GM19240 (cell line): ENCODE measurements at regions not wholly inside any gene's neighbourhood (a gene's known extent, or its start where the extent isn't known, plus 50 kb on each side); places are given as distances from the start of the nearest gene placed in this dataset.

Experiments used
- DNase-seq: peaks from one replicate; pipeline ENCODE4 v3.0.0; 2011; ENCODE audit warnings: low spot score; ENCODE audit not compliant: insufficient read length

DNA sequence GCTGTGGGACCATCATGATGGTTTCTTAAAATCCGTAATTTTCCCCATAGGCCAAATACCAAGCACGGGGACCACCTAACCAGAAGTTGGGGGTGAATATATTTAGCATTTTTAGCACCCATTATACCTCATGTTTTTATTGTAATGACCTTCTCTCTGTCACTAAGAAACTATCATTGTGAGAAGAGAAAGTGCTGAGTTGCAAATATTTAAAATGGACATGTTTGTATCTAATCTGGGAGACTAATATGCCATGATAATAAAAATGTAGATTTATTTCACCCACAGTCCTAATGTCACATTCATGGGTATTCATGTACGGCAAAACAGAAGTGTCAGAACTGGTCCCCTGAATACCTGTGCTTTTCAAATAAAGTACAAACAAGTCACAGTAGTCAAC lies 398.9 kb upstream of the NR2F2 start:
- no peak for DNase-seq

DNA sequence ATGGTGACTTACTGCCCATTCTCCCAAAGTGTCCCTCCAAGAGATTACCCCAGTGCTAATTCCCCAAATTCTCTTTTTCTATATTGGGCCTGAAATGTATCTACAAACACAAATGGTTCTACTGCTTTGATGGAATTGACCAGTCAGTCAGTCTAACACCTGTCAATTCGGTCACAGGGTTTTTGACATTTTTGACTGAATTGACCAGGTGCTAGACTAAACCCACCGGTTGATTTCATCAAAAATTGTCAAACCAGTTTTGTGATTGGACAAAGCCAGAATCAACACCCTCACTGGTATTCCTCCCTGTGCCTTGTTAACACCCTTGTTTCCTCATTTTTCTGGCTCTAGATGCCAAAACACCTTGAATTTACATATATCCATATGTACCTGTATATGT lies 398.4 kb upstream of the NR2F2 start:
- DNase-seq = no peak

DNA sequence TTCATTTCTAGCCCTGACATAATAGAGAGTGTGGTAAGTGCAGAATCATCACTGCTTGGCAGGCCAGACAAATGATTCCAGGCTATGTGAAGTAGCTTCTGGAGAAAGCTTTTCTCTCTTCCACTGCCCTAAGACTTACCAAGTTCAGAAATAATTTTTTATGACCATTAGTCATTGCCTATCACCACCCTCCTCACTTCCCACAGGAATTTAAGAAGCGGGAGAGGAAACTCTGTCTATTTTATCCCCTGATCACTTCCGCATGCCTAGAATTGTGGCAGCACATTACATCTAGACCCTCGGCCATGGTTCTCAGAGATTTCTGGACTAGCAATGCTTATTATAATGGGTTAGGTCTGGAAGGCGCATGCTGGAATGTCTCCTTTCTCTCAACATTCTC lies 397.8 kb upstream of the NR2F2 start:
- no peak for DNase-seq

DNA sequence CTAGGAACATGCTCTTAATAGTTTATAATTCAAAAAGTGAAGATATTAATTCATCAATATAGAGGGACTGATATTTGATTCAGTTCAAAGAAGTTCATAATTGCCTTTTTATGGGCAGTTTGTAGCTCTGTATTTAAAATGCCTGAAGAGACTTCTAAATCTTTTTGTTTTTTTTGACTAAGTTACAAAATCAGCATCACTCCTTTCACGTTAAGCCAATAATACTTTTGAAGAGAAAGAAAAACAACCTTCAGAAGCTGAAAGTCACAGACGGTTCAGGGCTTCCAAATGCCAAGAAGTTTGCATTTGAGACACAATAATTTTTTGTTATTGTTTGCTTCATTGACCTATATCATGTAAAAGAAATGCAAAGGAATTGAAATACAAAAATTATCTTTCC lies 394.6 kb upstream of the NR2F2 start:
- no peak for DNase-seq

DNA sequence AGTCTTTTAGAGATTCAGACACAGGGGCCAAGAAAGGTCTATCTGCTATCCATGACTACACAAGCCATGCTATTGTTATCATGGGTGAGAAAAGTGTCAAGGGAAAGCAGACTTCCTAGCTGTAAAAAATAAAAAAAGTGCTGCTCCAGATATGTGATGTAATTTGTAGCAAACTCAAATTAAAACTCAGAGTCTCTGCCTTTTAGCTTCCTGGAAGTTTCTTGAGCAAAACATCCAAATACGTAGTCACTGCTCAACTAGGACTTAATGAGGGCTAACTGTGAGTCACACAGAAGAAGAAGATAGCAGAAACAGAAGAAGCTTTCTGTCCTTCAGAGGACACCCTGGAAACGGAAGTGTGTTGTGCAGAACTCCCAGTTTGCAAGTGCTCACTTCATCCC lies 393.4 kb upstream of the NR2F2 start:
- DNase-seq = no peak

DNA sequence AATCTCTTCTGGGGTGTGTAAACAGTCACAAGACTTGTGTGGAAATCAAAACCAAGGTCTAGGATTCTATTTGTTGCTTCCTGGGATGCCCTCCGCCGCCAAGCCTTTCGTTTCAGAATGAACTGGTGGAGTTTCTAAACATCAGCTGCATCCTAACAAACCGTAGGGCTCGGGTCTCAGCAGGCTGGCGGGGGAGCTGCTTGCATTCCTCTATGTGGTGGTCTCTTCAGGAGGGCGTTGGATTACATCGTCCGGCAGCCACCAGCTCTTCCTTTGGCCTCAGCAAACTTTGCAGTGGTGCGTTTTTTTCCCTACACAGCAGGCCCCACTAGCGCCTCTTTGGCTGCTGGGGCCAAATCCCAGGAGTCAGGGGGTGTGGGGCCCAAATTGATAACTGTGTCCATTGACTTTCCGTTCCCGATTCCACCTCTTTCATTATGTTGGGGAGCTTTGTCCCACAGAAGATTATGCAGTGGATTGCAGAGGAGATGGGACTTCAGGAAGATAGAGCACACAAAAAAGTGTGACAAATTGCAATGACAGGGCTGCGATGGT lies 390.0 kb upstream of the NR2F2 start:
- DNase-seq = no peak

DNA sequence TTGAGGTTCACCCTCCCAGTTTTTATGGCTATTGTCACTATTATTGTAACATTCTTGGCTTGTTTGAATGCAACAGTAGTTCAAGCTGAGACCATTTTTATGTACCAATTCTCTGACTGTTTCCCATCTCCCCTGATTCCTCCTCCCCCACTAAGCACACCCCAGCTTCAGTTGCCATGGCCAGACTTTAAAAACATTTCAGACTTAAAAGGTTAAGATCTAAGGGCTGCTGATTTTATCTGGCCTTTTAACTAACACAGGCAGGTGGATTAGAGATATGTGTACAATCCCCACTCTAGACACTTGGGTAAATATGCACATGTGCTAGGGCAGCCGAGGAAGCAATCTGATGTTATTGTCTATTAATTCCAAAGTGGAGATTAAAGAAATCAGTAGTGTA lies 386.3 kb upstream of the NR2F2 start:
- DNase-seq = no peak

DNA sequence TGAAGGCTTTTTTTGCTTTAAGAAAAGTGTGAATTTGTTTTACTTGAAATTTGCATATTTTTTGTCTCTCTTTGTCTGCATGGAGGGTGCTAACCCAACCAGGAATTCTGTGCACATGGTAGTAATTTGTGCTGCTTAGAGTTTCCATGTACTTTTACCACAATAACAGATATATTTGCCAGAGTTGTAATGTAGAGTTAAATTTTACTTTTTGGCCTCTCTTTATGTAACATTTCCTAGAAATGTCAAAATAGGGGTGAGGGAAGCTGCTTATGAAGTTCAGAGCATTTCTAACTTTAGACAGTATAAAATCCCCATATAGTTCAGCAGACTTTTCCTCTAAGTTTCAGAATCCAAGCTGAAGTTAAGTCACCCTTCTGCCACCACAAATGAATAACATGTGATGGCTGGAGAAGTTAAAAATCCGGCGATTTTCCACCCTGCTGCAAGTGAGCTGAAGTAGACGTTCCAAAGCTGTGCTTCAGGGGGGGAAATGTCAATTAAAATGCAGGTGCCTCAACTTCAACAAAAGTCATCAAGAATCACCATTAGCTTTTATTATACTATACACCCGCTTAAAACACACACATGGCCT lies 385.7 kb upstream of the NR2F2 start:
- DNase-seq = no peak

DNA sequence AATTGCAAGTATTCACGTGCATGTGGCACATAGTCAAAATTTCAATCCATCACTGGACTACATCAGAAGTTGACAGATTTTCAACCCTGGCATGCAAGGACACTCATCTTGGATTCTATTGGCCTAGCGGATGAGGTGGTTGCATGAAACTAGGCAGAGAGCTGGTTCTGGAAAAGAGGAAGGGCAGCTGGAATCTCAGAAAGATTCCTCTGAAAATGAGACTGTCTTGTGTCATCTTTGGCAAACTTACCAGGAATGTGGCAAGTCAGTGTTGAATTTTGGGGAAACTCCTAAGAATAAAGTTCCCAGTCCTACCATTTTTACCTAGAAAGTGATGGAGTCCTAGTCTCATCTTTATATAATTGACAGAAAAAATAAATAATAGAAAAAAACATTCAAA lies 384.3 kb upstream of the NR2F2 start:
- DNase-seq = no peak

DNA sequence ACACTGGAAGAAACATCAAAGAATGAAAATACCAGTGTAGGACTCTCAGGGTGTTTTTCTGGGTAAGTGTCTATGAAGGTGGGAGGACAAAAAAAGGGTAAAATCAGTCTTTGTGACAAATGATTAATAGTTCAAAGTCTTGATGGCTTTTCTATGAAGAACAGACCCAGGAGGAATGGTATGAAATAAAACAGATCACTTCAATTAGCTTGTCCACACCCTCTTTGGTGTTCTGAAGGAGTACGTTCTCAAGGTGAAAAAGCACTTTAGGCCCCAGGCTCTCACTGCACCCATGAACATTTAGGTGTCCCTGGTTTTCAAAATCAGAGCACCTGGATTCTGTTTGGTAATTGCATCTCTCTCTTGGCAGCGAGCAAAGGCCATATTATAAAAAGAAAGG lies 383.6 kb upstream of the NR2F2 start:
- no peak for DNase-seq

DNA sequence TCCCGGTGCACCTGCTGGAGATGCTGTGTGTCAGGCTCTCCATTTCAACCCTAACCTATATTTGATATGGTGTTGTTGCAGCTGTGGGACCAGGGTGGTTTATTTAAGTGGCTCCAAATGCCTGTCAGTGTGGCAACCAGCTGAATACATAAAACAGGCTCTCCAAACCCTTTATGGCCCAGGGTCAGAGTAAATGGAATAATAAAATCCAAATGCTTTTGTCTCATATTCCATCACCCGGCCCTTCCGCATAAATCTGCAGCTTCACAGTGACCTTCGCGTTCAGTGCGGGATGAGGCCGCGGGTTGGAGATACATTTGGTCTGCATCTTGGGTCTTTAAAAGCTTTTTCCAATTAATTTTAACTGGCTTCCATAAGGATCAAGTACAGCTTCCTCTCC lies 382.1 kb upstream of the NR2F2 start:
- DNase-seq = no peak

DNA sequence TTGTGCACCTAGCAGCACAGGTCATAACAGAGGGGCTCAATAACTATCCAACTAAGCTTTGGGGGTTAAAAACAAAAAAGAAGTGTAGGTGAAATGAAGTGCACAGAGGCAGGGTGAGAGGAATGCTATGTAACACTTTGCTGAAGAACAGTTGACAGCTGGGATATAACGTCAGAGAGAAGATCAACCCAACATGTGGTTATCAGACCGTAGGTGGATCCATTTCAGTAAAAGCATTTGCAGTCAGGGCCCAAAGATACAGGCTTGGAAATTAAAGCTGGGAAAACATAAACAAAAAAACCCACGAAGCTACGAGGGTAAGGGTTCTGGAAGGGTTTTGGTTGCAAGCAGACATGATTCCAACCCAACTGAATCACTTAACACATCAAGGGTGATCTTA lies 377.5 kb upstream of the NR2F2 start:
- no peak for DNase-seq

DNA sequence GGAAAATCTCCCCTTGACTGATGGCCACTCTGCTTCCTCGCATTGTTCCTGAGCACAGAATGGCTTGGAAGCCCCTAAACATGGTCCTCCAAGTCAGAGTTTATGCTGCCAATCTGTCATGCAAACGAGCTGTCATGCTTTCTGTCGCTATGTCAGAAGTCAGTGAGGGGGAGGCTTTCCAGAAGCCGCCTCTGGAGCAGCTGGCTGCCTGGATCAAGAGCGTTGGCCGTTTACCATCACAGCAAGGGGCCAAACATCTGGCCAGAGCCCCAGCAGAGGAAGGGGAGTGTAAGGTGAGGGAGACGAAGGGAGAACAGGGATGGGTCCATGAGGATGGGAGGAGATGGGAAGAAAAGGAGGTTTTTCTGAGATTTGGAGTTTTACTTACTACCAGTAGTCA lies 372.6 kb upstream of the NR2F2 start:
- DNase-seq = no peak

DNA sequence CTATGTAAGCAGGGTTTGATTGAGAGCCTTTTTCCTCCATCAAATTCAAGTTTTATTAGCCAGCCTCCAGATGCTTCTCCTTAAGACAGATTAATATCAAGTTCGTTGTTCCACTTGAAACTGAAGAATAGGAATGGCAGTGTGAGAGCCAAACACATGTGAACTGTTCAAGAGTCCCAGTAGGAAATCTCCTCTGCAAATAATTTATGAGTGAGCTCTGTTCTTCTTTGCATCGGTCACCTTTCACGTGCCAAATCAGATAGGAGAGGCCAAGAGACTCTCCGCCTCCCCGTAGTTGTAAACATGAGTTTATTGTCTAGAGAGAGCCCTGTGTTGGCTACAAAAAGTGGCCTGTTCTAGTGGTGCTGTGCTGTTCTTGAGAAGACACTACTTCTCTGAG lies 372.1 kb upstream of the NR2F2 start:
- no peak for DNase-seq

DNA sequence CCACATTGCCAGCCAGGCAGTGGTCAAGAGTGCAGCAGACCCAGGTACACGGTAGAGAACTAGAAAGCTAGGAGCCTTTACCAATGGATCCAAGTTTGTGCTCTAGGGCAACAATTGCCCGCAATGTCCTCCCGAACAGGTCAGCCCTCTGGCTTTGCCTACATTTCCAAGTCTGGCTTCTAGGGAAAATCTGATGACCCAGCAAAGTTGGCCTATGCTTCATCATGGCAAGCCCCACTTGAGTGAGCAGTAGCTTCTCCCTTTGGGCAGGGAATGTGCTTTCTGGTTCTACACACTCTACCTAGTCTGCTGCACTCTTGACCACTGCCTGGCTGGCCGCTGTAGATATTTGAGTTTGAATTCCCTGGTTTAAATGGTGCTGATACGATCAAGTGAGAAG lies 361.6 kb upstream of the NR2F2 start:
- no peak for DNase-seq

DNA sequence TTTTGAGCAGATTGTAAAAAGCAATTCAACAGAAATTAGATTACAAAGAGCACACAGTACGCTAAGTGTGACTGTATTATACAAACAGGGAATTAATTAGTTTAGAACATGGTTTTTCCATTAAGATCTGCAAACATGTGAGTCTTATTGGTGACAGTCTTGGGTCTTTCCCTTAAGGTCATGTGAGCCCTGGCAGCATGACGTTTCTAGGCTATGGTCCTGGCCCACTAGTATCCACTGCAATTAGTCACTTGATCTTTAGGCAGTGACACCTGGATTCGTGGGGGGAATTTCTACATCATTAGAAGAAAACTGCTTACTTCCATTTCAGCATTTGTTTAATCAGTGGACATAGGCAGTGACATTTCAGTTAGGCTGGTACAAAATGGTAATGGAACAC lies 360.2 kb upstream of the NR2F2 start:
- DNase-seq = no peak

DNA sequence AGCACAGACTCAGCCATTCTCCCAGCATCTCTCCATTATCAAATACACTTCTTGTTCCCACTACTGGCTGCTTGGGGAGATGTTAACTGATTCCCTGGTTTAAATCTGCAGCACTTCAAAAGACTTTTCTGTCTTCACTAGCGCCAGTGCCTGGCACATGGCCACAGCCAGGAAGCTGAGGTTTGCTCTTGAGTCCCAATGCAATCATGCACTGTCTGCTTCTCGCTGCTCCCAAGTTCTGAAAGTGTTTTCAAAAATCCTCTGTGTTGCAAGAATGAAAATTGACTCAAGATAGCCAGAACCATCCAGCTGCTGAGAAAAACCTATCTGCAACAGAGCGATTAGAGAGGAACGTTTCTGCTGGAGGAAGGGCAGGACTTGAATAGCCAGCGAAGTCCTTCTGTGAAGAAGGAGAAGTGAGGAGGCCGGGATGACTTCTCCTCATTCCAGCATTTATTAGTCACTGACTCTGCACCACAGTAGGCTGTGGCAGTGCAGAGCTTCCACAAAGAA lies 358.4 kb upstream of the NR2F2 start:
- no peak for DNase-seq

DNA sequence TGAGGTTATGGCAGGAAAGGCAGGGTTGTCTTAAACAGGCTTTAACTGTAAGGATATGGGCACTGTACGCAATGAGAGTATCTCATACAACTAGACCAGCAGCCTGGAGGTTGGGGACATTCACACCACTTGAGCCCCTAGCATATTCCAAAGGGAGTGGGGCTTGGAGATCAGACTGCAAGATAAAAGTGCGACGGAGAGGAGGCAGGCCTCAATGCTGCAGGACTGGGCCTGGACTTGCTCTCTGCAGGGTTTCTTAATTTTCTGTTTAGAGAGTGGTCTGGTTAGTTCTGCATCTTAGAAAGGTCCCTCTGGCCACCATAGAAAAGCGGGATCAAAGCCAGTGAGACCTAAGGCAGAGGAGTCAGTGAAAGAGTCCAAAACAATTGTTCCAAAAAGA lies 357.7 kb upstream of the NR2F2 start:
- no peak for DNase-seq

DNA sequence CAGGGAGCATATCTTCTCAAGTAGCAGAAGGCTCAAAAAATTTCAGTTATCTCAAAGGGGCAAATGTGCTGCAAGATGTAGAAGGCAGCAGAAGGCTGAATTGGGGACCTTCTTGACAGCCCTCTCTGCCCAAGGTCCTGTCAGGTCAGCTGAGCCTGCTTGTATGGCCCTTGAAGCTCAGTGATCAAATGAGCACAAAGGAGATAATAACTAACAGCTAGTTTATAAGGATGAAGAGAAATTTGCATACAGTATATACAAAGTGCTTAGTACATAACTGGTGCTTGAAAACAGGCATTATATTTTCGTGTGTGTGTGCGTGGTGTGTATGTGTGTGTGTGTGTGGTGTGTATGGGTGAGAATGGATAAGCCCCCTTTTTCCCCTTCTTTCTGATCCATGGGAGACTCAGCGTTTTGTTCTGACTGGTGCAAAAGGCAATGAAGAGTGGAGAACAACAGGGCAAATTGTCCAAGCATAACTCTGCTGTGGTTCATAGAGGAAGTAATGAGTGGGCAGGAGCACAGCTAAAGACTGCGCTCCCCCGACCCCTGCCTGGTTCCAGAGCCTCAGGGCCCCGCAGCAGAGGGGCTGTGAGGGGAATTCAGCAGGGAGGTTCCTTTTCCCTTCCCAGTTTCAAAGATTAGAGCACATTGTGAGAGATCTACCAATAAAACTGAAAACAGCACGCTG lies 356.8 kb upstream of the NR2F2 start:
- no peak for DNase-seq

DNA sequence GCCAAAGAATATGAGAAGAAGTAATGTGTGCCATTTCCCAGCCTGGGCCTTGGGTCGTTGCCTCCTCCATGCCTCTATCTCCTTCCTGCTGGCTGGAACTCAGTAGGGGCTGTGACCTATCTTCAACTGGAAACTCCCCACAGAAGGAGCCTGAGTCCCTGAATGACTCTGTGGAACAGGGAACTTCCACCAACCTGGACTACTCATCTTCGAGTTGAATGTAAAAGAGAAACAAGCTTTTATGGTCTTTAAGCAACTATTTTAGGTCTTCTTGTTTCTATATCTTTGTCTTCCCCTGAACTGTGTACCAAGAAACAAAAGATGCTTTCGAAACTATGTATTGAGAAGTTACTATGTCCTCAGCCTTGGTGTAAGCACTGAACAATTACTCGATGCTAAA lies 355.3 kb upstream of the NR2F2 start:
- no peak for DNase-seq

DNA sequence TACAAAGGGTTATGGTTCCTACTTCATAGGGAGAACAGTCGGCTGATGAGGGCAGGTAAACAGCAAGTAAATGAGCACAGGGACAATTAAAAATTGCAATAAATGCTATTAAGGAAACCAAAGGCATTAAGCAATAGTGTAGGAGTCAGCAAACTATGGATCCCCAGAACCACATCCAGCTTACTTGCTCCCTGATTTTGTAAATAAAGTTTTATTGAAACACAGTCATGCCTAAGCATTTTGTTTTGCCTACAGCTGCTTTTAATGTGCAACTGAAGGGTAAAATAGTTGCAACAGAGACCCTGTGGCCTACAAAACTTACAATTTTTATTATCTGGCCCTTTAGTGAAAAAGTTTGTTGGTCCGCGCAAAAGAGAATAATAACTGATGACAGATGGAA lies 351.2 kb upstream of the NR2F2 start:
- DNase-seq = no peak

DNA sequence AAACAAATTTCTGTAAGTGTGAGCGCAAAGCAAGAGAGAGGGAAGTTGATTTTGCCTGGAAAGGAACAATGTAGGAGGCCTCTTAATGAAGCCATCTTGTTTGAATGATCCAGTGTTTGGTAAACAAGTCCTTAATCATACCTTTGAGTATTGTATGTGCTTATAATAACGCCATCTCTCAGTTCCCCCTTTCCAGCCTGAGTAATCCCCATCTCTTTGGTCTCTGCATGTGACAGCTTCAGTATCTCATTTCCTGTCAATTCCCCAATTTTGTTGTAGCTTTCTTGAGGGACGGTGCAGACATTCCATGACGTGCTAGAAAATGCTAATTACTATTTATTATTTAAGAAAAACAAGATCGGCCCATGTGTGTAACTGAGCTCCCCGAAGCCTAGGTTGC lies 349.3 kb upstream of the NR2F2 start:
- DNase-seq = no peak

DNA sequence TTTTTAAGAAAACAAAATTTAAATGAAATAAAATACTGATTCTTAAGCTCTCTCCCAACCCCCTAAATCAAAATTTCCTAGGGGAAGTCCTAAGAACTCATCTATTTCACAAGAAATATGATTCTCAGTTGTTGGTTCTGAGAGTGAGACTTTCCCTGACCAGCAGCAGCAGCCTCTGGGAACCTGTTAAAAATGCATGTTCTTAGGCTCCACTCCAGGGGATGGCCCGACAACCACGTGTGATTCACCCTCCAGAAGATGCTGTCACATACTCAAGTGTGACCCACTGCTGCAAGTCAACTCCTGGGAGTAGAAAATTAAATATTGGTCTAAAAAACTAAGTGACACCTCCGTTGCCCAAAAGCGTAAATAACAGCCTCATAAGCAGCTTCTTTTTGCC lies 343.2 kb upstream of the NR2F2 start:
- no peak for DNase-seq
